ENCODE measurements at regions not wholly inside any gene's neighbourhood (a gene's known extent, or its start where the extent isn't known, plus 50 kb on each side); places are given as distances from the start of the nearest gene placed in this dataset.
"Not testable (repeated sequence)": the region's sequence is repeated elsewhere in the genome, so short reads cannot be mapped to it uniquely, and the experiment has no call there.

- no peak for DNase-seq (ENCODE audit: low read depth in 4 of 4, low spot score in 2 of 4)
Observed at GRCh38 chr3:98644168-98644567, 50.8 kb upstream of the CPOX start.

GRCh38 chr3:98645039-98645438 lies 51.6 kb upstream of the CPOX start:
- no peak for DNase-seq (ENCODE audit: low read depth in 4 of 4, low spot score in 2 of 4)

DNA sequence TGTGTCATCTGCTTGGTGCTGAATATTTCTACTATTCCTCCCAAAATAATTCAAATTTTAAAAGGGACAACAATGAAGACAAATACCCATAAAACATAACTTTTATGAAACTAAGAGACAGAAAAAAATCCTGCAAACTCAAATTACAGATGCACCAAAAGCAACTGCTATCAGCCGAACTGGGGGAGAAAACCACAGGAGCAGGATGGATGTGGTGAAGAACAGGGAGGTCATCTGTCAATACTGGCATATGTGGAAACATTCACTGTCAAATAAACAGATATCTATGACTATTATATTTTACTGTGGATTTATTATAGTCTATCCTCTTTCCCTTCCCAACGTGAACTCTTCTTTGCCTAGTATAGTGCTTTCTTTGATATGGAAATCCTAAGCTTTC lies 53.3 kb upstream of the CPOX start:
- DNase-seq (ENCODE audit: low read depth in 4 of 4, low spot score in 2 of 4) = no peak

- no peak for DNase-seq (ENCODE audit: low read depth in 4 of 4, low spot score in 2 of 4)
Observed at GRCh38 chr3:98647197-98647596, 53.8 kb upstream of the CPOX start.

- no peak for DNase-seq (ENCODE audit: low read depth in 4 of 4, low spot score in 2 of 4)
Observed at GRCh38 chr3:98650971-98651779, 57.8 kb upstream of the CPOX start.

DNA sequence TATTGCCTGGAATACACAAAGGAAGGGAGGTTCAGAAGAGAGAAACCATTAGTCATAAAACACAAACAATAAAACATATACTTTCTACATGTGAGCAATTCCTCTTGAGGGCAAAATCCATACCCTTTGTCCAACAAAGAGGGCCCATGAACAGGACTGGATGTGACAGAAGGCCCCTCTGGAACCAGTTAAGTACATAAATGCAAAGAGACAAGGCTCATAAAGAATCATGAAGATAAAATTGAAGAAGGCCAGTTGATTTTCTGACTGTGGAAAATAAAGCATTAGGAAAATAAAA lies 58.3 kb upstream of the CPOX start:
- no peak for DNase-seq (ENCODE audit: low read depth in 4 of 4, low spot score in 2 of 4)

- DNase-seq (ENCODE audit: low read depth in 4 of 4, low spot score in 2 of 4) = no peak
Observed at GRCh38 chr3:98655666-98656065, 62.3 kb upstream of the CPOX start.

DNA sequence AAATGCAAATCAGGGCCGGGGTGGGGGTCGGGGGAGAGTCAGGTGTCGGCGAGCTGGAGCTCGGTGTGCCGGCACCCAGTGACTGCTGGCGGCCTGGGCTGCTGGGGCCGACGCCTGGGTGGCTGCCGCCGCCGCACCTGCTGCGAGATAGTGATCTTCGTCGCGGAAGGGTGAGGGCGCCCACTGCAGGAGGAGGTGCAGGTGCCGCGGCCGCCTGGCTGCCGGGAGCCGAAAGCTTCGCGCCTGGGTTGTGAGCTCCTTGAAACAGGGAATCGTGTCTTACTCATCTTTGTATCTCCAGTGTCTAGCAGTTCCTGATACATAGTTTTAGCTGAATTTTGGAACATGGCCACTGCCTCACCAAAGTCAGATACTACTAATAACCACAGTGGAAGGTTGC lies 64.0 kb upstream of the CPOX start:
- DNase-seq (ENCODE audit: low read depth in 4 of 4, low spot score in 2 of 4) = peak in 1 of 4 donors; percentile 9

DNA sequence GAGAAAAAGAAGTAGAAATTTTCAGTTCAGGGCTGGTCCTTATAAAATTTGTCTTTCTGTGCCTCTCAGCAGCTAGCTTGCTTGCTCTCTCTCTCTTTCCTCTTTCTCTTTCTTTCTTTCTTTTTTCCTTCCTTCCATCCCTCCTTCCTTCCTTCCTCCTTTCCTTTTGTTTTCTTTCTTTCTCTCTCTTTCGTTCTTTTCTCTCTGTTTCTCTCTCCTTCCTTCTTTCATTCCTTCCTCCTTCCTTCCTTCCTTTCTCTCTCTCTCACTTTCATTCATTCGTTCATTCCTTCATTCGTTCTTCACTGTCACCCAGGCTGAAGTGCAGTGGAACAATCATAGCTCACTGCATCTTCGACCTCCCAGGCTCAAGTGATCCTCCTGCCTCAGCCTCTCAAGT lies 69.3 kb upstream of the CPOX start:
- no peak for DNase-seq (ENCODE audit: low read depth in 4 of 4, low spot score in 2 of 4)

DNA sequence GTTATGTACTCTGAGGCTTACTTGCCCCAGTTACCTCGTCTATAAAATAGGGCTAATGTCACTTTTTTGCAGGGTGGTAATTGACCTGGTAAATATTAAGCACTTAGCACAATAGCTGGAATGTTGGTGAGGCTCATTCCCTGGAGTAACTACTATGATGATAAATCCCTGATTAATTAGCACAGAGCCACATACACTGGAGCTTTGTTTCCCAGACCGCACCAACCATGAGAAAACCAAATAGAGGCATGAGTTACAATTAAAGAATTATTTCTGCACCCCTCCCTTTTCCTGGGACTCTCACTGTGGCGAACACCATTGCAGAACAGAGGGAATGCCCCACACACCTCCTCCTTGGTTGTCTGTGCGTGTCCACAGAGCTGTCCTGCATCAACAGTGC lies 76.6 kb upstream of the CPOX start:
- no peak for DNase-seq (ENCODE audit: low read depth in 4 of 4, low spot score in 2 of 4)

DNA sequence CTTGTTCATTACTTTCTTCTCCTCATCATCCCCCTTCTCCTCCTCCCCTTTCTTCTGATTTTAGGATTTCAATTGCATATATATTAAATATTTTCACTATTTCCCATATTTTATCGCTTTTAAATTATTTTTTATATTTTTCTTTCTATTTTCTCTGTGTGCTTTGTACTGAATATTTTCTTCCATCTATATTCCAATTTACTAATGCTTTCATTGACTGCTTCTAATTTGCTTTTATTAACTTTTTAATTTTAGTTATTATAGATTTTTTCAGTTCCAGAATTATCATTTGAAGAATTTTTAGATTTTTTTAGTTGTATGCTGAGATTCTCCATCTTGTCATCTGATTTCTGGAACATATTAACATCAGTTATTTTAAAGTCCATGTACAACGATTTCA lies 83.2 kb upstream of the ST3GAL6 start:
- DNase-seq (ENCODE audit: low read depth in 4 of 4, low spot score in 2 of 4) = no peak

- no peak for DNase-seq (ENCODE audit: low read depth in 4 of 4, low spot score in 2 of 4)
Observed at GRCh38 chr3:98680723-98681122, 82.4 kb upstream of the ST3GAL6 start.

DNA sequence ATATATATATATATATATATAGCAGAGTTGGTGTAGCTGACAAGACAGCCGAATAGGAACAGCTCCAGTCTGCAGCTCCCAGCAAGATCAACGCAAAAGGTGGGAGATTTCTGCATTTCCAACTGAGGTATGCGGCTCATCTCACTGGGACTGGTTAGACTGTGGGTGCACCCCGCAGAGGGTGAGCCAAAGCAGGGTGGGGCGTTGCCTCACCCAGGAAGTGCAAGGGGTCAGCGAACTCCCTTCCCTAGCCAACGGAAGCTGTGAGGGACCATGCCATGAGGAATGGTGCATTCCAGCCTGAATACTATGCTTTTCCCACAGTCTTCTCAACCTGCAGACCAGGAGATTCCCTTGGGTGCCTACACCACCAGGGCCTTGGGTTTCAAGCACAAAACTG lies 81.7 kb upstream of the ST3GAL6 start:
- no peak for DNase-seq (ENCODE audit: low read depth in 4 of 4, low spot score in 2 of 4)

GRCh38 chr3:98682391-98682790 lies 80.7 kb upstream of the ST3GAL6 start:
- DNase-seq (ENCODE audit: low read depth in 4 of 4, low spot score in 2 of 4) = not testable (repeated sequence)

DNA sequence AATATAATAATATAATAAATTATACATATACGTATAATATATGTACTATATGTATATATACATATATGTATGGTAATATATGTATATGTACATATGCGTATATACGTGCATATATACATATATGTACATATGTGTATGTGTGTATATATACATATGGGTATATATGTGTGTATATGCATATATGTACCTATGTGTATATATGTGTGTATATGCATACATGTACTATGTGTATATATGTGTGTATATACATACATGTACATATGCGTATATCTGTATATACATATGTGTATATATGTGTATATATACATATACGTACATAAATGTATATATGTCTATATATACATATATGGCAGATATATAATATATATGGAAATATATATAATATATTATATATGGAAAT lies 74.8 kb upstream of the ST3GAL6 start:
- no peak for DNase-seq (ENCODE audit: low read depth in 4 of 4, low spot score in 2 of 4)

DNA sequence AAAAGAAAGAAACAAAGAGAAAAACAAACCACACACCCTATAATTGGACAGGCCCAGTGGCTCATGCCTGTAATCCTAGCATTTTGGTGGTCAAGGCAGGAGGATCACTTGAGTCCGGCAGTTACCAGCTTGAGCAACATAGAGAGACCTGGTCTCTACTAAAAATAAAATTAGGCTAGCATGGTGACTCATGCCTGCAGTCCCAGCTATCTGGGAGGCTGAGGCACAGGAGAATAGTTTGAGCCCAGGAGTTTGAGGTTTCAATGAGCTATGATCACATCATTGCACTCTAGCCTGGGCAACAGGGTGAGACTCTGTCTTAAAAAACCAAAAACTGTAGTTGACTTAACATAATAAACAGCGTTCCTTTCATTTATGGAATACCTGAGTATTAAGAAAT lies 72.3 kb upstream of the ST3GAL6 start:
- no peak for DNase-seq (ENCODE audit: low read depth in 4 of 4, low spot score in 2 of 4)

DNA sequence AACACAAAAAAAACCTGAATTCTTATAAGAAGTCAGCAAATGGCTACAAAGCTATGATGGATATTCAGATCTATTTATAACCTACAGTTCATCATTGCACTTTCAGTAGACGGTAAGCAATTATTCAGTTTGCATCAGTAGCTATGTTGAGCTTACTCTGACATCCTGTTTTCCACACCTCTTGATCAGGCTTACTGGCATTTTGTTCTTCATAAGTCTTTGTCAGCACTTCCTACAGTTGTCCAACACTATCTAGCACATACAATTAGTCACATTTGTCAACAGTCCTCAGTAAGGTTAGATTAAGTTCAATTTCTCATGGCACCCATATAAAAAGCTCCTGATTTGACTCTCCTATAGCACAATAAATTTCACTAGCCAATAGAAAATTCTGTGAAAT lies 71.2 kb upstream of the ST3GAL6 start:
- no peak for DNase-seq (ENCODE audit: low read depth in 4 of 4, low spot score in 2 of 4)

DNA sequence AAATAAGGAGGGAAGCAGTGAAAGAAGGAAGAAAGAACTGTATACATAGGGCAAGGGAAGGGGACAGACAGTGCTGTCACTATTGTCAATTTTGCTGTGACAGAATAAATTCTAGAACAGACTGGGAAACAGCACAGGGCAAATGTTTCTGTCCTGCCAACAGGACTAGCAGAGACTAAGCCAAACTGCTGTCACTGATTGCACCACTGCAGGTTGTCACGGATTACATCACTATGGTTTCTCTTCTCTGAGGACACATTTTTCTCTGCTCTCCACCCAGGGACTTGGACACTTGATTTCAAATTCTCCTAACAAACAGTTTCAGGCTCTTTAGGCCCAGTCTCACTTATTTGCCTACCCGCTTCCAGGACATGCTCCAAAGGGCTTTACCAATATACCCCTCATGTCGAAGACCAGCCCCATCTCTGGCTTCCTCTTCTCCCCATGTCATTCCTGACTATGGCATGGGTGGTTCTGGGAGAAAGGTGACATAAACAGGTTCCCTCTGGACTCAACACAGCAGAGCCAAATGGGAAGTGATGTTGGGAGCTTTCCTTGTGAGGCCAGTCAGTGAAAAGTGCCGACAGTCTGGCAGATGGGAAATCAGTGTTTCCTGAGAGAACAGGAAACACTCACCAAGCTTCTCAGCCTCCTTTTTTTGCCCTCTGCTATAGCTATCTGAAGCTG lies 70.2 kb upstream of the ST3GAL6 start:
- no peak for DNase-seq (ENCODE audit: low read depth in 4 of 4, low spot score in 2 of 4)

- DNase-seq (ENCODE audit: low read depth in 4 of 4, low spot score in 2 of 4) = no peak
Observed at GRCh38 chr3:98695796-98696195, 67.3 kb upstream of the ST3GAL6 start.

DNA sequence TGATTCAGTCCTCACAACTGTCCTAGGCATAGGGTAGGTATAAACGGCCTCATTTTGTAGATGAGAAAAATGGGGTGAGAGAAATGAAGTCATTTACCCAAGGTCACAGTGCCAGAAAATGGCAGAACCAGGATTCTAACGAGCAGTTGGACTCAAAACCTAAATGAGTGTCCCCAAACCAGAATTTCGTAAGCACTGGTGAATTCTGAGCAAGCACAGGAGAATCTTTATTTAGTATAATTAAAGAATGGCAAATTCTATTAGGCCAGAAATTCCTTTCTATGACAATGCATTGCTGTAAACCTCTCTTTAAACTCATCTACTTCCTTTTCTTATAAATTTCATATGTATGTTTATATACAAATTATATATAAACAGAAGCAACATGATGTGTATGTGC lies 66.8 kb upstream of the ST3GAL6 start:
- not testable (repeated sequence) for DNase-seq (ENCODE audit: low read depth in 4 of 4, low spot score in 2 of 4)

- DNase-seq (ENCODE audit: low read depth in 4 of 4, low spot score in 2 of 4) = no peak
Observed at GRCh38 chr3:98697225-98697624, 65.9 kb upstream of the ST3GAL6 start.

DNA sequence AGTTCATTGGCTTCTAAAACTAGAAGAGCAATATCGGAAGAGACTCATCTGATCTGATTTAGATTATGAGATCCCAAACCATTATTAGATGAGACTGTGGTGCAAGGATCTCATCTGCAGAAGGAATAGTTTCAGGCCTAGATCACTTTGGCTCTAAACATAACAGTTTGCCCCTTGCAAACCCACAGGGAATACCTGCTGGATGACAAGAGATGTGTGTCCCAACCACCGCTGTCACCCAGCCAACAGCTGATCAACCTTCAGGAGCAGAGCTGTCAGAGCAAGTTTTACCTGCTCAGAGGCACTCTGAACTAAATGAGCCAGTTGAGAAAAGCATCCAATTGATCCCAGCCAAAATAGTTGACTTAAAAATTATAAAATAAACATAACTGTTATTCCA lies 64.0 kb upstream of the ST3GAL6 start:
- no peak for DNase-seq (ENCODE audit: low read depth in 4 of 4, low spot score in 2 of 4)
